Liver (tissue), 8 donors: ENCODE measurements at regions not wholly inside any gene's neighbourhood (a gene's known extent, or its start where the extent isn't known, plus 50 kb on each side); places are given as distances from the start of the nearest gene placed in this dataset.

Source experiments
- DNase-seq: peaks from one replicate; pipeline ENCODE4 v3.0.0-alpha.2; 2017; ENCODE audit warnings: low spot score
- H3K27ac ChIP-seq, 2 donors: one replicate each; pipeline ENCODE4 v1.7.0; 2013; ENCODE audit warnings: inconsistent platforms in 2 of 2, low read length in 2 of 2, control low read depth in 1 of 2, low read depth in 1 of 2, mild to moderate bottlenecking in 1 of 2
- H3K27me3 ChIP-seq, 4 donors: one replicate each; pipeline versions ENCODE4 v1.6.1 to v1.7.0; 2013; ENCODE audit warnings: low read length in 3 of 4, inconsistent platforms in 1 of 4, mild to moderate bottlenecking in 1 of 4, moderate library complexity in 1 of 4; ENCODE audit not compliant: control insufficient read depth in 4 of 4, insufficient read depth in 4 of 4
- H3K36me3 ChIP-seq, 4 donors: one replicate each; pipeline versions ENCODE4 v1.6.1 to v1.7.0; 2013; ENCODE audit warnings: low read length in 3 of 4, mild to moderate bottlenecking in 3 of 4, low read depth in 1 of 4, moderate library complexity in 1 of 4; ENCODE audit not compliant: control insufficient read depth in 4 of 4, insufficient read depth in 3 of 4
- H3K4me1 ChIP-seq, 4 donors: one replicate each; pipeline versions ENCODE4 v1.6.1 to v1.7.0; 2013; ENCODE audit warnings: low read length in 3 of 4, mild to moderate bottlenecking in 3 of 4, moderate library complexity in 1 of 4; ENCODE audit not compliant: control insufficient read depth in 4 of 4, insufficient read depth in 4 of 4
- H3K4me3 ChIP-seq, 3 donors: one replicate each; pipeline versions ENCODE4 v1.6.1 to v1.7.0; 2013; ENCODE audit warnings: low read length in 3 of 3, control low read depth in 1 of 3, low read depth in 1 of 3, mild to moderate bottlenecking in 1 of 3
- H3K9ac ChIP-seq, 2 donors: one replicate each; pipeline ENCODE4 v1.7.0; 2013; ENCODE audit warnings: low read length in 2 of 2, mild to moderate bottlenecking in 2 of 2, moderate library complexity in 2 of 2, control low read depth in 1 of 2, low read depth in 1 of 2
- H3K9me3 ChIP-seq, 4 donors: one replicate each; pipeline versions ENCODE4 v1.6.1 to v1.7.0; 2013; ENCODE audit warnings: low read length in 3 of 4; ENCODE audit not compliant: control insufficient read depth in 4 of 4
- ATF3 ChIP-seq: IDR thresholded peaks from 2 replicates; pipeline ENCODE4 v1.6.1; 2016; ENCODE audit warnings: antibody characterized with exemption
- CTCF ChIP-seq: fragments of 150-350 bp; IDR thresholded peaks from 2 replicates; pipeline ENCODE4 v1.5.1; 2017; ENCODE audit warnings: improper control_type of control experiment, low read depth, low read length; ENCODE audit not compliant: missing input control
- FOXA1 ChIP-seq: IDR thresholded peaks from 2 replicates; pipeline ENCODE4 v1.6.1; 2016; ENCODE audit warnings: antibody characterized with exemption
- FOXA2 ChIP-seq: IDR thresholded peaks from 2 replicates; pipeline ENCODE4 v1.6.1; 2016; ENCODE audit warnings: antibody characterized with exemption
- HNF4A ChIP-seq, 2 donors: conservative IDR thresholded peaks; 2 replicates each; pipeline ENCODE4 v1.6.1; 2016; ENCODE audit warnings: antibody characterized with exemption in 2 of 2, mild to moderate bottlenecking in 2 of 2
- HNF4G ChIP-seq: IDR thresholded peaks from 2 replicates; pipeline ENCODE4 v1.6.1; 2016; ENCODE audit warnings: antibody characterized with exemption
- NR2F2 ChIP-seq: IDR thresholded peaks from 2 replicates; pipeline ENCODE4 v1.6.1; 2016; ENCODE audit warnings: antibody characterized with exemption
- RAD21 ChIP-seq, 2 donors: IDR thresholded peaks; 2 replicates each; pipeline ENCODE4 v1.6.1; 2016; ENCODE audit warnings: antibody characterized with exemption in 2 of 2, mild to moderate bottlenecking in 2 of 2
- REST ChIP-seq: IDR thresholded peaks from 2 replicates; pipeline ENCODE4 v1.6.1; 2016; ENCODE audit warnings: antibody characterized with exemption, mild to moderate bottlenecking
- TAF1 ChIP-seq: conservative IDR thresholded peaks from 2 replicates; pipeline ENCODE4 v1.6.1; 2016; ENCODE audit warnings: antibody characterized with exemption, mild to moderate bottlenecking
- WGBS: extraction: QIAGEN DNeasy Blood & Tissue Kit; methylation state at CpG from one replicate; pipeline ENCODE4 v1.1.7; 2013; 5-methylcytosine and 5-hydroxymethylcytosine counted together
- donor health status: healthy.
- donor health status: healthy.
- donor health status: healthy.
- donor health status: healthy.
- donor health status: healthy.

GRCh38 chr22:49432897-49433443, 394.7 kb downstream of the BRD1 start:
- H3K9me3 ChIP-seq, result peaks cover 0 to 6% (median 0%) of the 10 kb centered on the region in 4 donors
- H3K4me3 ChIP-seq, result no peak overlapping the region
- H3K9ac ChIP-seq, result no peak overlapping the region
- no peak for DNase-seq
- no peak overlapping the region for H3K27ac ChIP-seq
- WGBS, result 57% methylated on average over 11 of the region's 15 CpGs
- H3K27me3 ChIP-seq, result no peaks in the 10 kb centered on the region
- no peaks in the 10 kb centered on the region for H3K4me1 ChIP-seq
- no peaks in the 10 kb centered on the region for H3K36me3 ChIP-seq
- TF ChIP-seq ATF3, result no peak
- no peak for TF ChIP-seq RAD21 (IDR thresholded peaks at IDR 0.05)
- no peak for TF ChIP-seq CTCF
- no peak for TF ChIP-seq REST
- TF ChIP-seq NR2F2, result no peak
- TF ChIP-seq HNF4G, result no peak
- TF ChIP-seq FOXA2, result no peak
- TF ChIP-seq TAF1, result no peak

- Histone ChIP-seq H3K27me3 (no peaks in the 10 kb centered on the region), H3K36me3 (no peaks in the 10 kb centered on the region), H3K4me3 (no peak overlapping the region), H3K9ac (no peak overlapping the region), H3K9me3 (peaks cover 0 to 6% (median 0%) of the 10 kb centered on the region in 4 donors), H3K4me1 (no peaks in the 10 kb centered on the region), H3K27ac (no peak overlapping the region)
- 67% methylated on average over 19 of the region's 19 CpGs for WGBS
- no peak for DNase-seq
- TF ChIP-seq TAF1 (no peak), HNF4A (conservative IDR thresholded peaks at IDR 0.05) (no peak), NR2F2 (no peak), FOXA1 (no peak), FOXA2 (no peak), CTCF (no peak)
Observed at GRCh38 chr22:49432211-49432896, 395.3 kb downstream of the BRD1 start.
